Motor neuron (in vitro differentiated cells): ENCODE measurements at regions not wholly inside any gene's neighbourhood (a gene's known extent, or its start where the extent isn't known, plus 50 kb on each side); places are given as distances from the start of the nearest gene placed in this dataset.

Experiments used
- ATAC-seq, 8 experiments: fragments of 200-7000 bp; cut with Tn5 transposase; replicated peaks in 6 of 8; 2 replicates each; pipeline ENCODE4 v1.8.0; 2021; ENCODE audit warnings: mild to moderate bottlenecking in 8 of 8, moderate library complexity in 8 of 8
- H3K27ac ChIP-seq, 2 donors: fragments of 250-450 bp; sonication (Bioruptor Pico); 2 replicates each; pipeline ENCODE4 v1.9.0; 2021; ENCODE audit warnings: antibody characterized with exemption in 2 of 2, mild to moderate bottlenecking in 2 of 2, moderate library complexity in 1 of 2
- H3K4me1 ChIP-seq, 2 donors: fragments of 250-450 bp; sonication (Bioruptor Pico); replicated peaks in 1 of 2; 2 replicates each; pipeline ENCODE4 v1.6.1; 2021; ENCODE audit warnings: antibody characterized with exemption in 2 of 2, mild to moderate bottlenecking in 2 of 2, moderate library complexity in 1 of 2
- H3K4me3 ChIP-seq, 5 donors: fragments of 250-450 bp; sonication (Bioruptor Pico); 2 replicates each; pipeline ENCODE4 v1.9.0; 2021; ENCODE audit warnings: antibody characterized with exemption in 5 of 5, mild to moderate bottlenecking in 5 of 5, moderate library complexity in 4 of 5
- WGBS, 10 experiments: fragments of 450-650 bp; shearing (Covaris generic); methylation state at CpG; one replicate each; pipeline ENCODE4 v1.0.0; 2022; 5-methylcytosine and 5-hydroxymethylcytosine counted together
- in situ Hi-C, 9 experiments: fragments of 400-800 bp; cut with MboI; loops; one replicate each; pipeline ENCODE4 v1.15.0; 2021; ENCODE audit warnings: low sequenced_read_pairs in 9 of 9, low pct_unique_long_range_greater_than_20kb in 2 of 9; ENCODE audit not compliant: unreplicated experiment in 9 of 9

GRCh38 chr9:1759009-1759408 is 256.1 kb upstream of the SMARCA2 start:
- 0 to 100% (median 45%) methylated on average over 1 to 2 of the region's 2 CpGs; no CpG with 5 or more reads in 4 of the 10 experiments for WGBS, 10 experiments
- Histone ChIP-seq H3K4me1 (no peaks in the 10 kb centered on the region), H3K27ac (no peak overlapping the region), H3K4me3 (no peak overlapping the region)
- in situ Hi-C loops, result no loop called here
- no peak for ATAC-seq

- Histone ChIP-seq H3K4me1 (no peaks in the 10 kb centered on the region), H3K27ac (no peak overlapping the region), H3K4me3 (no peak overlapping the region)
- in situ Hi-C loops, result no loop called here
- peak in 5 of 8 experiments; percentile 41 to 91 (median 59) for ATAC-seq
- 0 to 100% (median 71%) methylated on average over 1 to 4 of the region's 5 CpGs; no CpG with 5 or more reads in 3 of the 10 experiments for WGBS, 10 experiments
These were observed 255.3 kb upstream of the SMARCA2 start for GRCh38 chr9:1759771-1760300.

- Histone ChIP-seq H3K4me3 (no peak overlapping the region), H3K4me1 (no peaks in the 10 kb centered on the region), H3K27ac (no peak overlapping the region)
- ATAC-seq, result no peak
- 8 to 90% (median 73%) methylated on average over 2 to 4 of the region's 4 CpGs for WGBS, 10 experiments
- in situ Hi-C loops, result no loop called here
These were observed 253.3 kb upstream of the SMARCA2 start for GRCh38 chr9:1761807-1762206.

- WGBS, 10 experiments, result 0 to 89% (median 50%) methylated on average over 1 to 2 of the region's 2 CpGs; no CpG with 5 or more reads in 2 of the 10 experiments
- in situ Hi-C loops, result no loop called here
- ATAC-seq, result peak in 1 of 8 experiments; percentile 32
- Histone ChIP-seq H3K27ac (no peak overlapping the region), H3K4me3 (no peak overlapping the region), H3K4me1 (no peaks in the 10 kb centered on the region)
These were observed 249.1 kb upstream of the SMARCA2 start for GRCh38 chr9:1766042-1766441.

DNA sequence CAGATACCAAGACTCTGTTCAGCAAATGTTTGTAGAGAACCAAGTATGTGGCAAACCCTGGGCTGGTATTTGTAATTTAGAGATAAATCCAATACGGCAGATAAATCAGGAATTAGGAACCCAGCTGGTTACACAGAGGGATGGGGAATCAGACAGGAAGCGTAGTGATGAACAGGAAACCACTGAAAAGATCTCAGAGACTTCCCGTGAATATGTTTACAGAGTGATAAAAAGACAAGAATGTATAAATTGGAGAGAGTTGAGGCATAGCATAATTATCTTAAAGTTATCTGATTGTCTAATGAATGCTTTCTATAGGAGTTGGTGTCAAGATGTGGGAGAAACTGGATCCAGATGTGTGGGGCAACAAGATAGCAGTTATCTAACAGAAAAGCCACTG is 246.6 kb upstream of the SMARCA2 start:
- no peaks in the 10 kb centered on the region for H3K4me1 ChIP-seq
- 13 to 95% (median 57%) methylated on average over 1 to 3 of the region's 3 CpGs; no CpG with 5 or more reads in 2 of the 10 experiments for WGBS, 10 experiments
- in situ Hi-C loops, result no loop called here
- no peak overlapping the region for H3K27ac ChIP-seq
- ATAC-seq, result no peak
- H3K4me3 ChIP-seq, result no peak overlapping the region

DNA sequence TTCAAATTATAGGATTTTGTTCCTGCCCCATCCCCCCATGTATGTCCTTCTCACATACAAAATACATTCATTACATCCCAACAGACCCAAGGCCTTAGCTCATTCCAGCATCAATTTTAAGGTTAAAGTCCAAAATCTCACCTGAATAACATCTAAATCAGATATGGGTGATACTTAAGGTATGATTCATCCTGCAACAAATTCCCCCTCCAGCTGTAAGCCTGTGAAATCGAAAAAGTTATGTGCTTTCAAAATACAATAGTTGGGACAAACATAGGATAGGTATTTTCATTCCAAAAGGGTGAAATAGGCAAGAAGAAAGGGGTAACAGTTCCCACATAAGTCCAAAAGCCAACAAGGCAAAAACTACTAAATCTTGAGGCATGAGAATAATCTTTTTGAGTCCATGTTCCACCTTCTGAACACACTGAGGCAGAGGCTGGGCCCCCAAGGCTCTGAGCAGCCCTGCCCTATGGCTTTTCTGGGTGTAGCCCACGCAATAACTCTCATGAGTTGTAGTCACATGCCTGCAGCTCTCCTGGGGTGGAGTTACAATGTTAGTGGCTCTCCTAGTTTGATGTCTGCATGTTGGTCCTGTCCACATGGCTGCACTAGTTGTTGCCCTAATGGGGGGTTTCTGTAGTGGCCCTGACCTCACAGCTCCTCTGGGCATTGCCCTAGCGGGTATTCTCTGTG is 243.9 kb upstream of the SMARCA2 start:
- peak in 1 of 8 experiments; percentile 63 for ATAC-seq
- H3K27ac ChIP-seq, result no peak overlapping the region
- 0 to 63% (median 13%) methylated on average over 1 to 3 of the region's 3 CpGs for WGBS, 10 experiments
- in situ Hi-C loops, result no loop called here
- H3K4me1 ChIP-seq, result peaks cover 0 to 3% of the 10 kb centered on the region in 2 donors
- no peak overlapping the region for H3K4me3 ChIP-seq

GRCh38 chr9:1775230-1775629 is 239.9 kb upstream of the SMARCA2 start:
- Histone ChIP-seq H3K4me1 (peaks cover 0 to 3% of the 10 kb centered on the region in 2 donors), H3K4me3 (no peak overlapping the region), H3K27ac (no peak overlapping the region)
- ATAC-seq, result peak in 1 of 8 experiments; percentile 63
- in situ Hi-C loops, result no loop called here

- Histone ChIP-seq H3K27ac (no peak overlapping the region), H3K4me3 (no peak overlapping the region), H3K4me1 (peaks cover 0 to 3% of the 10 kb centered on the region in 2 donors)
- in situ Hi-C loops, result no loop called here
- peak in 3 of 8 experiments; percentile 41 to 78 (median 61) for ATAC-seq
- WGBS, 10 experiments, result 0 to 100% (median 89%) methylated on average over 1 of the region's 1 CpG; no CpG with 5 or more reads in 5 of the 10 experiments
These were observed 238.5 kb upstream of the SMARCA2 start for GRCh38 chr9:1776668-1777067.

DNA sequence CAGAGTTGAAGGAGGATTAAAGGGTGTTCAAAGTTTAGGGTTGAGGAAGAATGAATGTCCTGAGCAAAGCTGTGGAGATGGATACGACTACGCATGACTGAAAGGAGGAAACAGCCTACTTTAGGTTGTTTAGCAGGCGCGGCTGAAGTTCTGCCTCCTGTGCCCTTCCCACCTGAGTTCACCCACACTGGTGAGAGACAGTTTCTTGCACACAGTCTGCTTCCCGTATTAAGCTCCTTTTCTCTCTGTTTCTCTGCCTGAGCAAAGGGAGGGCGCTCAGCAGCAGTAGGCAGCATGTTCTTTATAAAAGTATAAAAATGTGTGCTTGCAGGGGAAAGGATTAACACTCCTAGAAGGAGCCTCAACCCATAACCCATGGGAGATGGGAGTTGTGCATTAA is 224.0 kb upstream of the SMARCA2 start:
- no peak overlapping the region for H3K27ac ChIP-seq
- in situ Hi-C loops, result no loop called here
- ATAC-seq, result no peak
- H3K4me1 ChIP-seq, result no peaks in the 10 kb centered on the region
- 68 to 97% (median 83%) methylated on average over 2 to 6 of the region's 6 CpGs; no CpG with 5 or more reads in 1 of the 10 experiments for WGBS, 10 experiments
- H3K4me3 ChIP-seq, result no peak overlapping the region

GRCh38 chr9:1794547-1795270 is 220.4 kb upstream of the SMARCA2 start:
- peak in 3 of 8 experiments; percentile 42 to 82 (median 61) for ATAC-seq
- no peak overlapping the region for H3K4me3 ChIP-seq
- H3K4me1 ChIP-seq, result no peaks in the 10 kb centered on the region
- H3K27ac ChIP-seq, result no peak overlapping the region
- in situ Hi-C loops, result no loop called here
- WGBS, 10 experiments, result 0 to 100% (median 78%) methylated on average over 1 to 5 of the region's 5 CpGs; no CpG with 5 or more reads in 1 of the 10 experiments

- in situ Hi-C loops, result no loop called here
- Histone ChIP-seq H3K27ac (no peak overlapping the region), H3K4me3 (no peak overlapping the region), H3K4me1 (no peaks in the 10 kb centered on the region)
- WGBS, 10 experiments, result 20 to 100% (median 88%) methylated on average over 1 to 4 of the region's 4 CpGs; no CpG with 5 or more reads in 1 of the 10 experiments
- no peak for ATAC-seq
These were observed 210.8 kb upstream of the SMARCA2 start for GRCh38 chr9:1804128-1804865.

DNA sequence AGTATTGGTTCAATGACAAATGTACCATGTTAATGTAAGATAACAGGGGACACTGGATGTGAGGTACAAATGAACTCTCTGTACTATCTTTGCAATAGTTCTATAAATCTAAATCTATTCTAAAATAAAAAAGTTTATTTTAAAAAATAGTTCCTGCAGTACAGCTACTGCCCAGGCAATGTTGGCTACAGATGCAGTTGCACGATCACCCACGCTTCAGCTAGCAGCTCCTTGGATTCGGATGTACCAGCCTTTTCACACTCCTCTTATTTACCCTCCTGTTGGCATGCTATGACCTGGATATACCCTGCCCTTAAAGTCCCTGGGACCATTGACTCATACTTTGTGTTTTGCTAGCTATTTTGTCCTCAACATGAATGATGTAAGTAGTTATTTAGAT is 185.4 kb upstream of the SMARCA2 start:
- 30 to 100% (median 87%) methylated on average over 1 to 3 of the region's 3 CpGs; no CpG with 5 or more reads in 2 of the 10 experiments for WGBS, 10 experiments
- Histone ChIP-seq H3K4me3 (no peak overlapping the region), H3K27ac (no peak overlapping the region), H3K4me1 (no peaks in the 10 kb centered on the region)
- in situ Hi-C loops, result loop anchor here in 1 of 9 experiments (25.0 kb wide), 1 partner anchor 92 kb away; no protein-coding TSS in a partner anchor
- no peak for ATAC-seq

GRCh38 chr9:1832960-1833359 is 182.2 kb upstream of the SMARCA2 start:
- Histone ChIP-seq H3K4me1 (no peaks in the 10 kb centered on the region), H3K4me3 (no peak overlapping the region), H3K27ac (no peak overlapping the region)
- no peak for ATAC-seq
- in situ Hi-C loops, result loop anchor here in 1 of 9 experiments (25.0 kb wide), 1 partner anchor 96 kb away; no protein-coding TSS in a partner anchor
- 21 to 91% (median 87%) methylated on average over 2 to 8 of the region's 8 CpGs; no CpG with 5 or more reads in 1 of the 10 experiments for WGBS, 10 experiments
